Activated B cell treated with CpG ODN at 0.5 μM for 24 hours (primary cell): ENCODE measurements at regions not wholly inside any gene's neighbourhood (a gene's known extent, or its start where the extent isn't known, plus 50 kb on each side); places are given as distances from the start of the nearest gene placed in this dataset.

Source experiments
- ATAC-seq: fragments of 200-7000 bp; cut with Tn5 transposase; one replicate; pipeline ENCODE4 v1.10.0; 2021; ENCODE audit warnings: low read depth, mild to moderate bottlenecking, moderate library complexity
- CTCF ChIA-PET: fragments of 350-600 bp; sonication (Branson Sonifier 250); formaldehyde crosslinking; loops from one replicate; lab custom pipeline; 2021; ENCODE audit warnings: antibody characterized with exemption; lab: Charles Lee
- POLR2A ChIA-PET: fragments of 350-600 bp; sonication (Branson Sonifier 250); formaldehyde crosslinking; loops from one replicate; lab custom pipeline; 2021; ENCODE audit warnings: antibody characterized with exemption; lab: Charles Lee
- DNase-seq: peaks from one replicate; pipeline ENCODE4 v3.0.0; 2022
- H3K27ac Mint-ChIP-seq: one replicate; pipeline ENCODE4 v1.8.0; 2020; ENCODE audit warnings: mixed read lengths
- H3K27me3 Mint-ChIP-seq: one replicate; pipeline ENCODE4 v1.8.0; 2021; ENCODE audit warnings: mixed read lengths
- H3K36me3 Mint-ChIP-seq: one replicate; pipeline ENCODE4 v1.8.0; 2021; ENCODE audit warnings: low read depth, mixed read lengths
- H3K4me1 Mint-ChIP-seq: one replicate; pipeline ENCODE4 v1.8.0; 2021; ENCODE audit warnings: mixed read lengths
- H3K4me3 Mint-ChIP-seq: one replicate; pipeline ENCODE4 v1.8.0; 2020; ENCODE audit warnings: mild to moderate bottlenecking, mixed read lengths
- H3K9me3 Mint-ChIP-seq: one replicate; pipeline ENCODE4 v1.8.0; 2020; ENCODE audit warnings: mixed read lengths
- CTCF ChIP-seq: fragments of 200-600 bp; IDR thresholded peaks from one replicate; pipeline ENCODE4 v1.8.0; 2022; ENCODE audit warnings: antibody characterized with exemption, mild to moderate bottlenecking
- intact Hi-C: fragments of 100-400 bp; cut with micrococcal nuclease; formaldehyde crosslinking; loops from one replicate; pipeline ENCODE4 v1.15.1; 2024

GRCh38 chr4:89657931-89658700 is 178.8 kb downstream of the SNCA start:
- POLR2A ChIA-PET, result no interaction called here
- no peak for DNase-seq

GRCh38 chr4:89653012-89653411 is 183.9 kb downstream of the SNCA start:
- POLR2A ChIA-PET, result no interaction called here

More at GRCh38 chr4:89657931-89658700, 178.8 kb downstream of the SNCA start:
- Mint-ChIP-seq H3K36me3 (no peaks in the 10 kb centered on the region), H3K27me3 (peaks cover 2% of the 10 kb centered on the region), H3K27ac (peak overlapping the region; percentile 51), H3K4me1 (peaks cover 7% of the 10 kb centered on the region), H3K9me3 (no peaks in the 10 kb centered on the region), H3K4me3 (no peak overlapping the region)
- ATAC-seq, result no peak
- no peak for TF ChIP-seq CTCF
- CTCF ChIA-PET, result interaction anchor here (1.0 to 1.6 kb wide), 3 partner anchors 13 to 22 kb away, joined by 3 to 4 read pairs (median 3); no protein-coding TSS in a partner anchor
- intact Hi-C loops, result loop anchor here (2.0 to 5.0 kb wide), 2 partner anchors 243 to 634 kb away; no protein-coding TSS in a partner anchor

GRCh38 chr4:89645482-89645881 is 191.5 kb downstream of the SNCA start:
- no peak for ATAC-seq
- intact Hi-C loops, result no loop called here
- Mint-ChIP-seq H3K36me3 (no peaks in the 10 kb centered on the region), H3K4me3 (no peak overlapping the region), H3K27me3 (no peaks in the 10 kb centered on the region), H3K4me1 (no peaks in the 10 kb centered on the region), H3K9me3 (no peaks in the 10 kb centered on the region), H3K27ac (no peak overlapping the region)
- no peak for TF ChIP-seq CTCF
- ChIA-PET POLR2A (no interaction called here), CTCF (no interaction called here)
- no peak for DNase-seq

More at GRCh38 chr4:89653012-89653411, 183.9 kb downstream of the SNCA start:
- Mint-ChIP-seq H3K27me3 (peaks cover 2% of the 10 kb centered on the region), H3K4me1 (peaks cover 2% of the 10 kb centered on the region), H3K4me3 (no peak overlapping the region), H3K27ac (no peak overlapping the region), H3K36me3 (no peaks in the 10 kb centered on the region), H3K9me3 (no peaks in the 10 kb centered on the region)
- intact Hi-C loops, result no loop called here
- TF ChIP-seq CTCF, result no peak
- CTCF ChIA-PET, result no interaction called here
- DNase-seq (no peak), ATAC-seq (no peak)

- H3K4me3 Mint-ChIP-seq, result no peak overlapping the region
- no peak overlapping the region for H3K27ac Mint-ChIP-seq
- ATAC-seq (no peak), DNase-seq (no peak)
- ChIA-PET CTCF (no interaction called here), POLR2A (no interaction called here)
- H3K9me3 Mint-ChIP-seq, result no peaks in the 10 kb centered on the region
- H3K27me3 Mint-ChIP-seq, result no peaks in the 10 kb centered on the region
- no peaks in the 10 kb centered on the region for H3K36me3 Mint-ChIP-seq
- H3K4me1 Mint-ChIP-seq, result no peaks in the 10 kb centered on the region
- intact Hi-C loops, result no loop called here
- TF ChIP-seq CTCF, result no peak
Observed at GRCh38 chr4:89641367-89641687, 195.6 kb downstream of the SNCA start.

- TF ChIP-seq CTCF, result no peak
- no peak overlapping the region for H3K4me3 Mint-ChIP-seq
- H3K36me3 Mint-ChIP-seq, result no peaks in the 10 kb centered on the region
- no peak overlapping the region for H3K27ac Mint-ChIP-seq
- no peaks in the 10 kb centered on the region for H3K27me3 Mint-ChIP-seq
- DNase-seq (no peak), ATAC-seq (no peak)
- no peaks in the 10 kb centered on the region for H3K4me1 Mint-ChIP-seq
- ChIA-PET CTCF (no interaction called here), POLR2A (no interaction called here)
- intact Hi-C loops, result no loop called here
- no peaks in the 10 kb centered on the region for H3K9me3 Mint-ChIP-seq
Observed at GRCh38 chr4:89640620-89641366, 196.2 kb downstream of the SNCA start.
